NCI-H1105 (cell line): ENCODE measurements at regions not wholly inside any gene's neighbourhood (a gene's known extent, or its start where the extent isn't known, plus 50 kb on each side); places are given as distances from the start of the nearest gene placed in this dataset.
"Not testable (repeated sequence)": the region's sequence is repeated elsewhere in the genome, so short reads cannot be mapped to it uniquely, and the experiment has no call there.

Experiments
- DNase-seq: peaks from one replicate; lab custom pipeline; 2025; lab: John Stamatoyannopoulos, UW

DNA sequence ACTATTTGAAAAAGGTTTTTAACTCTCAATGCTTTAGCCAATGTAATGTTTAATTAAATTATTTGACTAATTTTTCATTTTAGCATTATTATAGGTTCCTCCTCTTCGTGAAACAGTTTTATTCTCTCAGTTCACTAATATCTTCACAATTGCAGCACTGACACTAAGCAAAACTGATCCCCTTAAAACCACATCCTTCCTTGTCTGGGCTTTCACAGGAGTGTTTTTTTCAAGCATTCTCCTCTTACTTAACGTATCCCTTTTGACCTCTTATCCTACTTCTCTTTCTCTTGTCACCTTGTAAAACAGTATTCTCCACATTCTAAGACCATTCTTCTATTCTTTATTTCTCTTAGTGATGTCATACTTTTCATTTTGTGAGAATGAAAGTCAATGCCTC, 112.8 kb downstream of the DSC3 start:
- no peak for DNase-seq

DNA sequence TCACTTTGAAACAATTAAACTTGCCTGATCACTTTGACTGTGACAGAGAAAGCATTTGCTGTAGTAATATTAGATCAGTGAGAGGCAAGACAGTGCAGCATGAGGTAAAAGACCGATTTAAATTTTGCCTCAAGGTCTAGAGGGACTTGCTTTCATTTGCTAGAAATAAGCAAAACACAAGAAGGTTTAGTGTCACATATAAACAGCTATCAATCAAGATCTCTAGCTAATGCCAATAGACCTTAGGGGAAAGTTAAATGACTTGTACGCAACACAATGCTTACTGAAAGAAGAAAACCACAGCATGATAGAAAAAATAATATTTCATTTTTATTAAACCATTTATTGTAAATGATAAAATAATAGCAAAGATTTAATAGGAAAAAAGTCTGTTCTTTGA, 113.5 kb downstream of the DSC3 start:
- no peak for DNase-seq

DNA sequence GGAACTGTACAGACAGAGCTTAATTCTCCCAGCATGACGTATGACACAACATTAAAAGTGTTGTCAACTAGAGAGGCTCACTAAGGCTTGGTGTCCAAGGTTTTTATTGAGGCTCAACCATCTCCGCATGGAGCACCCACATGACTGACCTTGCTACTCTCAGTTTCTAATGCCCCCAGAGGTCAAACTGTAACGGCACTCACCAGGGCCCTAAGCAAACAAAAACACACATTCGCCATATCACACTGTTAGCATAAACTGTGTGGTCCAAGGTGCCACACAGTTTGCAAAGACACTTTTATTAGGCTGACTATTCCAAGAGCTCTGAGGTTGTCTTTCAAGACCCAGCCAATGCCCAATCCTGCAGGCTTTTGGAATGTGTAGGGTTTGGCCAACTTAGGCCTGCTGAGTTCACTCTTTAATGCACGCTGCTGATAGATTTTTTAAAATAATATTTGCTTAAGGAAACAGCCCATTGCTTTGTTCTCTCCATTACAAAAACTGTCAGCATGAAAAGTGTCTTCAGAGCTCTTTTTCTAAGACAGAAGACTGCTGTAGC, 114.9 kb downstream of the DSC3 start:
- no peak for DNase-seq

DNA sequence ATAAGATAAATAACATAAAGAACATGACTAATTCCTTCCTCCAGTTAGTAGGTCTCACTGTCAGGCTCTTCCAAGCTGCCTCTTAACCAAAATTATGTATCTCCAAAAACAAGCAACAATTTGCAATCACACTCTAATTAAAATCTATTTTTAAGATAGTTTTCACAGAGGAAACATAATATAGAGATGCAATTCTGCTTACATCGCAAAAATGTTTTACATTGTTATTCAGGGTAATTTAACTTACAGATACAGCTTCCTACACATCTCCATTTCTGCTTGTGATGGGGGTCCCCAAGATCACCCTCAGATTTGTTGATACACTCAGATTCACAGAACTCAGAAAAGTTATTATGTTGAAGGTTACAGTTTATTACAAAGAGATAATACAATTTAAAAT, 115.5 kb downstream of the DSC3 start:
- no peak for DNase-seq

DNA sequence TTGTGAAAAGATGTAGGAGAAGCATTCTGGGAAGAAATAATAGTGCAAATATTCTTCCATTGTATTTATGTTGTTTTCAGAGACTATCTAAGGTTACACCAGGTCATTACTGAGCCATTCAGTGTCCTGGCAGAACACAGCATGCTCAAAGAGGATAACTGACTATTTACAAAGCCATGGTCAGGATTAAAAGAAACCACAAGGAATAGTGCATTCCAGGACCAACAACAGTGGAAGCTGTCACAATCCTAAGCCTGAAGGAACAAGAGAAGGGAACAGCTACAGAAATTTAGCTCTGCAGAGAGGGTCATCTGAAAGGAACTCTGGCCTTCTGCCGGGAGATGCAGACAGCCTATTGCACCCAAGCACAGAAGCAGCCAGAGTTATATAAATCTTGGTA, 116.7 kb downstream of the DSC3 start:
- no peak for DNase-seq

DNA sequence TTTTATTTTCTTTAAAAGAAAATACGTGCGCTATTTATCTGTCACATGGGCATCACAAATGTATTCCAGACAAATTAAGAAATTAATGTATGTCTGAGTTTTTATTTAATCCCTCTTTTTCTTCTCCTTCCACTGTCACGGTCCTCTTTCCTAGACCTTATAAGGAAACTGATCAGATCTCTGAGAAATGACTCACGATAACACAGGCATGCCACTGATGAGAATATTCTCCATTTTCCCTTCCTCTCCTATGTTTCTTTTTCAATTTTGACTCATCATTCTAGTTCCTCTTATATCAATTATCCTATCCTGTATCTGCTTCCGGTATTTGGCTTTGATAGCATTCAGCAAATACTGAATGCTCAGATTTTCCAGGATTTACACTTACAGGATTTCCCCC, 121.8 kb downstream of the DSC3 start:
- no peak for DNase-seq

DNA sequence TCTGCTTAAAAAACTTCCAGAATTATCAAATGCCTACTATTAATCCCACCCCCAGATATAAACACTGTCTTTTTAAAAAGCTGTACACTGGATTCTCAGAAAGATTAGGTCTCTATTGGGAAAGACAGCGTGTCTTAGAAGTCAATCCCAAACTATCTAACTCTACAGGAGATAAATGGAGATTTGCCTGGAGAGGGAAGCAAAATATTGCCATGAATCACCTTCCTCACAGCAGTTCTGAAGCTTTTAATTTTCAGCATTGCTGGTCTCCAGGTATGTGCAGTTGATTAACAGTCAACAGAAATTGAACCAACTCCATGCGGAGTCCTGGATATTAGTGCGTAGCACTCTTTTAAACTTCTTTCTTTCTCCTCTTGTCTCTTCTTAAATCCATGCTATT, 122.2 kb downstream of the DSC3 start:
- no peak for DNase-seq

DNA sequence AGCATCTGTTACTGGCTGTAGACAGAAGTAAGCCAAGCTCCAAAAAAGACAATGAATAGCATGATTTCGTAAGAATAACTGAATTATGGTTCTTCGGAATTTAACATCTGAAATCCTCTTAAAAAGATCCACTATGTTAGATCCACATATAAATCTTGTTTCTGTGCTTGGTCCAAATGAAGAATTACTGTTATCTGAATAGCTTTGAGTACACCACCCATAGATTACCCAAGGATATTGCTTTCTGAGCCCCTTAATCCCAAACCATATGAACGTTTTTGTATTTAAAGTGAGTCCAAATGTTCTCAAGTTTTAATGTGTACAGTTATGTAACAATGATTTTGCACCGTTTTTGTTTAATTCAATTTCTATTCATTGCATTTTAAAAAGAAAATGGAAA, 124.9 kb downstream of the DSC3 start:
- no peak for DNase-seq

DNA sequence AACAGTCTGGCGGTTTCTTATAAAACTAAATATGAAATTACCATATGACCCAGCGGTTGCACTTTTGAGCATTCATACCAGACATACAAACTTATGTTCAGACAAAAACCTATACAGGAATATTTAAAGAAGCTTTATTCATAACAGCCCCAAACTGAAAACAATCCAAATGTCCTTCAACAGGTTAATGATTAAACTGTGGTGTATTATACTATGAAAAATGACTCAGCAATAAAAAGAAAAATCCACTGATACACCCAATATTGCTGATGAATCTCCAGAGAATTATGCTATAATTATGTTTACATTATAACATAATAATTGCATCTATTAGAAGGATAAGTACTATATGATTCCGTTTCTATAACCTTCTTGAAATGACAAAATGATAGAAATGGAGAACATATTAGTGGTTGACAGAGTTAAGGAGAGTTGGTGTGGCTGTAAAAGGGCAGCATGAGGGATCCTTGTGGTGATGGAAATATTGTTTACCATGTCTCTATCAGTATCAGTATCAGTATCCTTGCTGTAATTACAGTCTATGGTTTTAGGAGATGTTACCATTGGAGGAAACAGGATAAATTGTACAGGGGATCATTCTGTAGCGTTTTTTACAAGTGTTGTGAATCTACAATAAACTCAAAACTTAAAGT, 127.1 kb downstream of the DSC3 start:
- DNase-seq: no peak

DNA sequence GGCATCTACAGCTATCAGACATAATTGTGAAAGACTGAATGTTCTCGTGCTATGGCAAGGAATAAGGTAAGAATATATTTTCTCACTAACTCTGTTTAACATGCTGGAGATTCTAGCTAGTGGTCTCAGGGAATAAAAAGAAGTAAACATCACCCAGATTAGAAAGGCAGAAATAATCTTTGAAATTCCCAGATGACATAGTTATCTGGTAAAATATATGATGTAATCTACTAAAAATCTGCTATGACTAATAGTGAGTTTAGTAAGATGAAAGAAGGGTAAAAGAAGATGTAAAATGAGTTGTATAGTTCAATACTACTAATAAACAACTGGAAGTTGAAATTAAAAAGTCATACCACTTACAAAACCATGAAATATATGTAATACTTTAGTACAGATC, 134.2 kb downstream of the DSC3 start:
- DNase-seq: no peak

DNA sequence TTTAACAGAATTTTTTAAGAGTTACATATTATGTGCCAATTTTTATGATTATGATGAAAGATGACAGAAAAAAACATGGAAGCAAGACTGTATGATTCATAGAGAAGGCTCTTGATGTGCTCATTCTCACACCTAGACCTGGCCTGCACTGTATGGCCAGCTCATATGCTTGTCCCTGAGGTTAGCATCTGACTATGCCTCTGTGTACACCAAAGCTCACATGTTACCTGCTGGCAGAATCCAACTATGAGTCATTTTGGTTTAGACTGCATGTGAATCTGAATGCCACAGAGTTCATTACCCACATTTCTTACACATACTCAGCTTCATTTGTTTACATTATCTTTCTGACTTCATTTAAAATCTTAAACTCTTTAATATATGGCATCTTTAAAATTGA, 139.0 kb downstream of the DSC3 start:
- no peak for DNase-seq

DNA sequence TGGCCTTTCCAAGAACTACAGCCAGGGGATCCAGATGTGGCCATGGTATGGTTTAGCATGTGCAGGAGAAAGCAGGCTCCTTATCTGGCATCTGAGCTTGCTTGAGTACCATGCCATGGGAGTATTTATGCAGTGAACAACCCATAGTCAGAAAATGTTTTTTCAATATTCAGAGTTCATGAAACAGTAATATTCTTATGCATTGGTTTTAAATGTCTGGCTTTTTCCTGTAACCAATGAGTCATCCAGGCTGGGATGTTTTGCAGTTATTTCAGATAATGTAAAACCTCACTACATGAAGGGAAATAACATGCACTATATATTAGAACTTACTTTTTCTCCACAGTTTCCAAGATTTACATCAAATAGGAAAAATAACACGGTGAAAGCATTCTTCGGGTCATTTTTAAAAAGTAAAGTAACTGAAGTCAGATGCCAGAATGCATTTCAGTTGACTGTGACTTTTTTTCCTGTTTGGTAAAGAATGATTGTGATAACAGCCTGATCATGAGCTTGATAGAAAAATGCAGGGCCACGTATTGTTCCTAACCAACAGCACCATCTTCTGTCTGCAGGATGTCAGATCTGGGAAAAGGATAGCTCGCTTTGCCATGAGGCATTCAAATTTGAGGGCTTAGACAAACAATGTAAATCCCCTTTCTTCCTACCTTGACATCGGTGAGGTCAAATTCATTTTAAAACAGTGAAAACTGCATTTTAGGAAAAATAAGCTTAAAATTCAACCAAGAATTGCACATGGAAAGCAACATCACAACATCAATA, 152.8 kb downstream of the DSC3 start:
- DNase-seq: no peak

DNA sequence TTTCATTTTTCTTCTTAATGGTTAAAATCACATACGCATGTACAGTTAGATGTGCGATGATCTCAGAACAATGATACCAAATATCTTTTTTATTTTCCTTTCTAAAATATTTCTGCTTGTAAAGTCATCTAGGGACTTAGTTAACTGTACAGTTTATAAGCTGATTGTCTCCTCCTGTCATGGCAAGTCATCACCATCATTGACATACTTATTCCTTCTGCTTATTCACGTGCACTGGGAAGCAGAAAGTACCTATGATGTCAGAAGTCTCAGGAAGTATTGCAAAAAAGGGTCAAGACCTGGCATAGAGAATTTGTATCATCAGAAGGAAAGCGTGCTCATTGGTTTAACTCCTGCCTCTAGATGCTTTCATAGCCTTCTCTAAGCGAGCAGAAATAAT, 154.2 kb downstream of the DSC3 start:
- DNase-seq: no peak

DNA sequence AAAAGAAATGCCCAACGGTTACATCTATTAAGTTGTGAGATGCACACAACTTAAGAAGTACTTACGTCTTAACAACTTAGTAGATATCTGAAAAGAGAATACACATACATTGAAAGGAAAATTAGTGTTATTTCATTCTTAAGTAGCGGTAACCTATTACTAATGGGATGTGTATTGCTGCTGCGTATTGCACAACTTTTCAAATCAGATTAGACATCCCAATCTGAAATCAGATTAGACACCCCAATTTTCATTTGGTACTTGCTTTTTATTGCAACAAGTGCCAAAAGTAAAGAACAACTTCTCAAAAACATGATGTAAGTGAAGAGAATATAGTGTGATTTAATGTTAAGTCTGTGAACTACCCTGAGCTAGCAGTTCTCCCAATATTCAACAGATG, 155.5 kb downstream of the DSC3 start:
- no peak for DNase-seq

DNA sequence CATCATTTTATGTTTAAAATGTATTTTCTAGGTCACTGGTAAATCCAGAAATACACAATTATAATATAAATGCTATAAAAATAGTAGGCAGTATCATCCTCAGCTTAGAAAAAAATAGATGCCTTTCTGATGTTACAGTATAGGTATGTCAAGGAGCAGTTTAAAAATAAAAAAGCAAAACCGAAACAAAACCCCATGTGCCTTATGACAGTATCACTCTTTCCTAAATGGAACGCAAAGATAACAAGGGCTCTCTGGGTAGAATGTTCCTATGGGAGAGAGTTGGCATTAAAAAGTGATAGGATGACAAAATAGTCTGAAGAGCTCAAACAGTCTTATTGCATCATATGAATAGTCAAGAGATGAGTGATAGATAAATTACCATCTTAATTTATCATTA, 172.1 kb downstream of the DSC3 start:
- DNase-seq: no peak

DNA sequence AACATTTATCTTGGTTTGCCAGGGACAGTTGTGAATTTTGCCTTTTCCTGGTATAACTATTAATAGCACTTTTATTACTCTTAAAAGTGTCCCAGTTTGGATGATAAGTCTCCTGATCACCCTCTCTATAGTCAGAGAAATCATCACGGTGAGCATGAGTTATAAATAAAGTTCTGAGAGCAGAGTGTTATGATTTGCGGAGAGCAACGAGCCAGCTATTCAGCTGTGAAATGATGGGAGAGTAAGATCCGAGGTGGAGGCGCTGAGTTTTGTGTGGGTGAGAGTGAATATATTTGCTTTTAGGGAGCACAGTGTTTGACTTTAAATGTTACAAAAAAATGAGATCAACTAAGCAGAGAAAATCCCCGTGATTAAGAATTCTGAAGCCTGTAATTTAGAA, 179.6 kb downstream of the DSC3 start:
- no peak for DNase-seq

DNA sequence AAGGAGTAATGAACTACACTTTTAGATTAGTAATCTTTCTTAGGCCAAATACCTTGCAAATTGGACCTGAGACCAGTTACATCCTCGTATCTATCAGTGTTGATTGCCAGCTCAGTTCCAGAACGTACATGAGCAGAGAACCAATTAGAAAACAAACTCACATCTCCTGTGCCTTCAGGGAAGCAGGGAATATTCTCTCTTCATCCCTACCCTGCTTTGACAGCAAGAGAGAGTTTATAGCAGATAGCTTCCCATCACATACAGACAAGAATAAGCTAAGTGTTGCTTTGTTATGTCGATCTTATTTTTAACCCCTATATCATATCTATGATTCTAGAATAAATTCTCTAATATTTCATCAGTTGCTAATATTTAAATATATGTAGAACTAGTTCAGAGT, 181.8 kb downstream of the DSC3 start:
- DNase-seq: no peak

DNA sequence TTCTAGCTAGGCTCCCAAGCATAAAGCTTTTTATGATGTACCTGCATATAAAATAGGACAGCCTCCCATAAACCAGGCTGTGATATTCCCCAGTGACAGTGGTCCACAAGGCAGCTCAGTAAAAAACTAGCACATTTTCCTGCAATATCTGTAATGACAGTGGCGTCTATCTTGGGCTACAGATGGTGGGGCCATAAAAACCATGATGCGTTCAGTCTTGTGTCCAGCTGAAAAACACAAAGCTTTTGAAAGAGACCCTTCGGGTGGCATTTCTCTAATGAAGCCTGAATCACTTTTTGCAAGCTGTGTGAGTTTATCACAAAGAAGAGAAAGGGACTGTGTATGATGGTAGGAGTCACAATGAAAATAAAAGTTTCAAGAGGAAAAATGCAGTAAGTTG, 183.5 kb downstream of the DSC3 start:
- DNase-seq: no peak

DNA sequence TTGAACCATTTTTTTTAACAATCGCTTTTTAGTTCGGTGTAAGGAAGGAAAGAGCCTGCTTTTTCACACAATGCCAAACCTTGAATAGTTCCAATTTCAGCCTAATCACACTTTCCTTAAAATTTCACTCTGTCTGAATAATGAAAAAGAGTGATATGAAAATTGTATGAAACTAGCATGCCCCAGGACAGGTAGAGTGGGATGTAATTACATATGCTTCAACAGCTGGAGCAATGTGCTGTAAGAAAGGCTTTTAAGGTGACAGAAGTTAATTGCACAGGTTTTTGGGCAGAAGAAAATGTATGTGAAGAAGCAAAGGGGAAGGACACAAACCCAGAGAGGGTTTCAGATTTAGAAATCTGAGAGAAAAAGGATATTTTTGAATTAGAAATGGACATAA, 184.0 kb downstream of the DSC3 start:
- DNase-seq: no peak

DNA sequence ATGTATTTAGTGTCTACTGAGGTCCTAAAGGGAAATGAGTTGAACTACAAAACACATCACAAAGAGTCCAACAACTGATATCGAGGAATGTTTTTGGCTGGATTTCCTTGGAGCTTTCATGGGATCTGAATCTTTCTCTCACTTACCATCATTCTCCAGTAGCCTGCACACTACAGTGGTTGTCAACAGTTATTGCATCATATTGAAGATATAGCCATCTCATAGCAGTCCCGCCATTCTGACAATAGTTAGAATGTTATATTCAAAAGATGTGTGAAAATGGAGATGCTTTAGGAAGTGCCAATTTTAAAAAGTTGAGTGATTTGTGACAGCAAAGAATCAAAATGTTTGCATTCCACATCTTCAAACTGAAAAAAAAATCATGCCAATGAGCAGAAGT, 186.8 kb downstream of the DSC3 start:
- DNase-seq: no peak

DNA sequence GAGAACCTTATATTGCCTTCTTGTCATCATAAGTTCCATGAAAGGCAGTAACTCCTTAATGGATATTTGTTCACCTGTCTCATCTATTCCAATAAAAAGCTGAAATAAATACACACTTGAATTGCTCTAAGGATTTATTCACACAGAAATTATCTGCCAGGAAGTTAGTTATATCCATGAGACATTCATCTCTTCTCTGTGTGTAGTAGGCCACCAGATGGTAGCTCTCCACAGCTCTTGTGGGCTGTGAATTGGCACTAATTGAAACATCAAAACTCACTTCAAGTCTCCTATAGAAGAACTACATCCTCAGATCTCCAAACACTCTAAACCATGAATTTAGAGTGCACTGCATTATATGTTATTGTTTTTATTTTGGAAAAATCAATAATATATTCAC, 189.6 kb downstream of the DSC3 start:
- DNase-seq: peak; percentile 68

DNA sequence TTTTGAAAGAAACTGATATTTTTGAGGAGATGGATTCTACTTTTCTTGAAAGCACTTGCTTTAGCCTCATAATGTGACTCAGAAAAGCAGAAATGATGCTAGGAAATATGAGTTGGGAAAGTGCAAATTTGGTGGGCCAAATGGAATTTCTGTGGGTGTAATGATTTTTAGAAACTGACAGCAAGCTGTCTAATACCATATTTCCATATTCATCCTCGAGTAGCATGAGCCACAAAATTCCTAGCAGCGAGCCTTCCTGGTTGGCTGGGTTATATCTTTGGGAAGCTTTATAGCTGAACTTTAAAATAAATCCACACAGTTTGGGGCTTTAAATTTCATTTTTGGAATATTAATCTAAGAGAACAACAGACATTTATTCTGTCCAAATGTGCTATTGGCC, 190.0 kb downstream of the DSC3 start:
- DNase-seq: no peak

DNA sequence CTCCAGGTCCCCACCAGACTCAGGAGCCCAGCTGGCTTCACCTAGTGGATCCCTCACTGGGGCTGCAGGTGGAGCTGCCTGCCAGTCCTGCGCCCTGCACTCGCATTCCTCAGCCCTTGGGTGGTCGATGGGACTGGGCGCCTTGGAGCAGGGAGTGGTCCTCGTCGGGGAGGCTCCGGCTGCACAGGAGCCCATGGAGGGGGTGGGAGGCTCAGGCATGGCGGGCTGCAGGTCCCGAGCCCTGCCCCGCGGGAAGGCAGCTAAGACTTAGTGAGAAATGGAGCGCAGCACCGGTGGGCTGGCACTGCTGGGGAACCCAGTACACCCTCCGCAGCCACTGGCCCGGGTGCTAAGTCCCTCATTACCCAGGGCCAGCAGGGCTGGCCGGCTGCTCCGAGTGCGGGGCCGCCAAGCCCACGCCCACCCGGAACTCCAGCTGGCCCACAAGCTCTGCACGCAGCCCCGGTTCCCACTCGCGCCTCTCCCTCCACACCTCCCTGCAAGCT, 203.4 kb downstream of the DSC3 start:
- not testable (repeated sequence) for DNase-seq

DNA sequence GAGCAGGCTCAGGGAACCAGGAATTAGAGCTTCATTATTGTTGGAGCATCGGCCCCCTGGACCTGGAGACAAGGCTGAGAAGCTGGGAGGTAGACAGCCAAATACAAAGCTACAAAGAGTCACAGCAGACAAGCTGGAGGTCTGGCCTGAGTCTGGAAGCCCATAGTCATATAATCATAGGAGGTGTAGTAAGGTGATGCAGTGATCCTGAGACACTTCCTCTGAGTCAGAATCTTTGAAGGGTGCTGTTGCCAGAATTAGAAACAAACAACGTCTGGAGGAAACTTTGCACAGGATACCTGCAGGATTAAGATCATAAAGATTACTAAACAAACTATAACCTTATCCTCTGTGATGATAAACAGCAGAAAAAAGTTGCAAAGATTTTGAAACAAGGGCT, 213.8 kb downstream of the DSC3 start:
- no peak for DNase-seq
